ENCODE measurements at regions not wholly inside any gene's neighbourhood (a gene's known extent, or its start where the extent isn't known, plus 50 kb on each side); places are given as distances from the start of the nearest gene placed in this dataset.

- H3K36me3 ChIP-seq (ENCODE audit: insufficient read depth, low read length): no peaks in the 10 kb centered on the region
- H4K20me1 ChIP-seq (ENCODE audit: insufficient read depth): no peaks in the 10 kb centered on the region
- TF ChIP-seq RAD21 (conservative IDR thresholded peaks at IDR 0.05) (no peak), TAF1 (IDR thresholded peaks at IDR 0.05; ENCODE audit: low read depth) (no peak), REST (IDR thresholded peaks at IDR 0.05; ENCODE audit: borderline replicate concordance) (no peak), CTCF (IDR thresholded peaks at IDR 0.05; ENCODE audit: poor library complexity, severe bottlenecking) (no peak), EZH2 (IDR thresholded peaks at IDR 0.05; ENCODE audit: borderline replicate concordance, insufficient read depth, low read length, poor library complexity, severe bottlenecking) (no peak), MXI1 (conservative IDR thresholded peaks at IDR 0.05; ENCODE audit: poor library complexity, severe bottlenecking) (no peak), SMC3 (conservative IDR thresholded peaks at IDR 0.05; ENCODE audit: poor library complexity) (no peak), POLR2AphosphoS5 (IDR thresholded peaks at IDR 0.05) (no peak), EP300 (conservative IDR thresholded peaks at IDR 0.05; ENCODE audit: poor library complexity, severe bottlenecking) (no peak)
- no peaks in the 10 kb centered on the region for H3K9me2 ChIP-seq (ENCODE audit: insufficient read depth, low read length)
- no peaks in the 10 kb centered on the region for H3K27me3 ChIP-seq (ENCODE audit: insufficient read depth, low read depth, low read length)
- H3F3A ChIP-seq (ENCODE audit: insufficient read depth, low read length, poor library complexity, severe bottlenecking): no peaks in the 10 kb centered on the region
- no peak overlapping the region for H3K9ac ChIP-seq (ENCODE audit: low read length)
- H3K4me3 ChIP-seq (ENCODE audit: low read length): no peak overlapping the region
- H2AFZ ChIP-seq (ENCODE audit: low read depth, low read length): no peak overlapping the region
- no peak overlapping the region for H3K27ac ChIP-seq (ENCODE audit: low read length)
- no peak overlapping the region for H3K4me2 ChIP-seq (ENCODE audit: low read length)
- H3K9me3 ChIP-seq (ENCODE audit: low read length): no peaks in the 10 kb centered on the region
- H3K79me2 ChIP-seq (replicated peaks; ENCODE audit: insufficient read depth, low read length): no peaks in the 10 kb centered on the region
These were observed 168.4 kb upstream of the CDYL start for GRCh38 chr6:4607793-4608192.

GRCh38 chr6:4606821-4607704, 169.1 kb upstream of the CDYL start:
- H4K20me1 ChIP-seq (ENCODE audit: insufficient read depth): no peaks in the 10 kb centered on the region
- H3F3A ChIP-seq (ENCODE audit: insufficient read depth, low read length, poor library complexity, severe bottlenecking): no peaks in the 10 kb centered on the region
- H3K9me2 ChIP-seq (ENCODE audit: insufficient read depth, low read length): no peaks in the 10 kb centered on the region
- H3K27ac ChIP-seq (ENCODE audit: low read length): no peak overlapping the region
- H3K9me3 ChIP-seq (ENCODE audit: low read length): no peaks in the 10 kb centered on the region
- TF ChIP-seq CTCF (IDR thresholded peaks at IDR 0.05; ENCODE audit: poor library complexity, severe bottlenecking) (no peak), EP300 (conservative IDR thresholded peaks at IDR 0.05; ENCODE audit: poor library complexity, severe bottlenecking) (no peak), POLR2AphosphoS5 (IDR thresholded peaks at IDR 0.05) (no peak), SMC3 (conservative IDR thresholded peaks at IDR 0.05; ENCODE audit: poor library complexity) (no peak), RAD21 (conservative IDR thresholded peaks at IDR 0.05) (no peak), MXI1 (conservative IDR thresholded peaks at IDR 0.05; ENCODE audit: poor library complexity, severe bottlenecking) (no peak), REST (IDR thresholded peaks at IDR 0.05; ENCODE audit: borderline replicate concordance) (no peak), EZH2 (IDR thresholded peaks at IDR 0.05; ENCODE audit: borderline replicate concordance, insufficient read depth, low read length, poor library complexity, severe bottlenecking) (no peak), TAF1 (IDR thresholded peaks at IDR 0.05; ENCODE audit: low read depth) (no peak)
- no peak overlapping the region for H3K4me2 ChIP-seq (ENCODE audit: low read length)
- H3K9ac ChIP-seq (ENCODE audit: low read length): no peak overlapping the region
- H3K4me3 ChIP-seq (ENCODE audit: low read length): no peak overlapping the region
- no peak overlapping the region for H2AFZ ChIP-seq (ENCODE audit: low read depth, low read length)
- H3K79me2 ChIP-seq (replicated peaks; ENCODE audit: insufficient read depth, low read length): no peaks in the 10 kb centered on the region
- H3K36me3 ChIP-seq (ENCODE audit: insufficient read depth, low read length): no peaks in the 10 kb centered on the region
- no peaks in the 10 kb centered on the region for H3K27me3 ChIP-seq (ENCODE audit: insufficient read depth, low read depth, low read length)
